B cell (primary cell): ENCODE measurements at regions not wholly inside any gene's neighbourhood (a gene's known extent, or its start where the extent isn't known, plus 50 kb on each side); places are given as distances from the start of the nearest gene placed in this dataset.

Experiments
- ATAC-seq: fragments of 200-7000 bp; cut with Tn5 transposase; one replicate; pipeline ENCODE4 v1.10.0; 2021; ENCODE audit warnings: low read depth, mild to moderate bottlenecking, moderate number of reproducible peaks, moderate library complexity
- CTCF ChIA-PET: fragments of 350-600 bp; sonication (Branson Sonifier 250); formaldehyde crosslinking; loops from one replicate; lab custom pipeline; 2021; ENCODE audit warnings: antibody characterized with exemption, inconsistent platforms; lab: Charles Lee
- POLR2A ChIA-PET: fragments of 350-600 bp; sonication (Branson Sonifier 250); formaldehyde crosslinking; loops from one replicate; lab custom pipeline; 2021; ENCODE audit warnings: antibody characterized with exemption; lab: Charles Lee
- DNase-seq: peaks from one replicate; pipeline ENCODE4 v3.0.0; 2013
- H2AFZ ChIP-seq: 2 replicates; pipeline ENCODE4 v1.6.1; 2012; ENCODE audit warnings: mild to moderate bottlenecking, low read depth, low read length; ENCODE audit not compliant: insufficient read depth, poor library complexity, severe bottlenecking
- H3K27ac ChIP-seq, 2 donors: 1 replicate in 1 of 2; 2 replicates in 1 of 2; pipeline ENCODE4 v1.5.1; 2012 to 2013; ENCODE audit warnings: low read length in 2 of 2, mild to moderate bottlenecking in 2 of 2, moderate library complexity in 1 of 2
- H3K27me3 ChIP-seq, 4 experiments: fragments of 200-600 bp in 1 of 4; sonication (generic) in 1 of 4; replicated peaks in 1 of 4; 1 replicate in 2 of 4; 2 replicates in 2 of 4; pipeline versions ENCODE4 v1.6.1 to v1.7.0; 2013 to 2016; ENCODE audit warnings: low read length in 3 of 4, mild to moderate bottlenecking in 2 of 4, mixed read lengths in 1 of 4, moderate library complexity in 1 of 4; ENCODE audit not compliant: insufficient read depth in 4 of 4, control insufficient read depth in 3 of 4; ENCODE audit errors: control extremely low read depth in 1 of 4
- H3K36me3 ChIP-seq, 2 experiments: replicated peaks in 1 of 2; 1 replicate in 1 of 2; 2 replicates in 1 of 2; pipeline versions ENCODE4 v1.6.1 to v1.7.1; 2013; ENCODE audit warnings: low read length in 1 of 2; ENCODE audit not compliant: insufficient read depth in 2 of 2, control insufficient read depth in 1 of 2; ENCODE audit errors: control extremely low read depth in 1 of 2, extremely low read depth in 1 of 2
- H3K4me1 ChIP-seq, 2 donors: fragments of 200-600 bp in 1 of 2; sonication (generic) in 1 of 2; 1 replicate in 1 of 2; 2 replicates in 1 of 2; pipeline versions ENCODE4 v1.5.1 to v1.6.1; 2013 to 2017; ENCODE audit warnings: low read length in 2 of 2; ENCODE audit not compliant: control insufficient read depth in 2 of 2, insufficient read depth in 2 of 2
- H3K4me2 ChIP-seq: replicated peaks from 2 replicates; pipeline ENCODE3; 2012; ENCODE audit warnings: mild to moderate bottlenecking, low read depth, low read length; ENCODE audit not compliant: poor library complexity, severe bottlenecking
- H3K4me3 ChIP-seq, 5 experiments: fragments of 200-600 bp in 1 of 5; sonication (generic) in 1 of 5; 1 replicate in 3 of 5; 2 replicates in 2 of 5; pipeline versions ENCODE4 v1.5.1 to v1.7.0; 2011 to 2016; ENCODE audit warnings: low read length in 4 of 5, mild to moderate bottlenecking in 4 of 5, low read depth in 2 of 5, control low read depth in 1 of 5, moderate library complexity in 1 of 5; ENCODE audit not compliant: insufficient read depth in 1 of 5; ENCODE audit errors: control extremely low read depth in 1 of 5, extremely low read depth in 1 of 5
- H3K79me2 ChIP-seq: fragments of 200-600 bp; sonication (generic); one replicate; pipeline ENCODE4 v1.6.0; 2016; ENCODE audit warnings: low read length; ENCODE audit not compliant: control insufficient read depth, insufficient read depth
- H3K9ac ChIP-seq: fragments of 200-600 bp; sonication (generic); 2 replicates; pipeline ENCODE4 v1.6.1; 2017; ENCODE audit warnings: mild to moderate bottlenecking, low read length, moderate library complexity
- H3K9me3 ChIP-seq, 3 donors: one replicate each; pipeline versions ENCODE4 v1.6.1 to v1.7.1; 2013; ENCODE audit warnings: low read length in 2 of 3; ENCODE audit not compliant: control insufficient read depth in 2 of 3, insufficient read depth in 1 of 3; ENCODE audit errors: control extremely low read depth in 1 of 3
- H4K20me1 ChIP-seq: 2 replicates; pipeline ENCODE4 v1.6.0; 2012; ENCODE audit warnings: mild to moderate bottlenecking, low read length; ENCODE audit not compliant: insufficient read depth, control insufficient read depth, poor library complexity, severe bottlenecking
- H3K27ac Mint-ChIP-seq: one replicate; pipeline ENCODE4 v1.8.0; 2021; ENCODE audit warnings: mixed read lengths
- H3K27me3 Mint-ChIP-seq: one replicate; pipeline ENCODE4 v1.8.0; 2021; ENCODE audit warnings: mixed read lengths
- H3K4me1 Mint-ChIP-seq: one replicate; pipeline ENCODE4 v1.8.0; 2021; ENCODE audit warnings: mixed read lengths
- H3K4me3 Mint-ChIP-seq: one replicate; pipeline ENCODE4 v1.8.0; 2021; ENCODE audit warnings: mixed read lengths
- H3K9me3 Mint-ChIP-seq: one replicate; pipeline ENCODE4 v1.8.0; 2022; ENCODE audit warnings: mixed read lengths; ENCODE audit not compliant: insufficient read depth
- CTCF ChIP-seq: fragments of 200-600 bp; IDR thresholded peaks from one replicate; pipeline ENCODE4 v1.8.0; 2022; ENCODE audit warnings: antibody characterized with exemption, mild to moderate bottlenecking
- EZH2 ChIP-seq: IDR thresholded peaks from 2 replicates; pipeline ENCODE4 v1.6.1; 2012; ENCODE audit warnings: borderline replicate concordance, low read depth, mild to moderate bottlenecking, moderate library complexity, low read length; ENCODE audit not compliant: insufficient read depth, poor library complexity, severe bottlenecking
- WGBS: methylation state at CpG from one replicate; pipeline ENCODE4 v1.1.5; 2013; ENCODE audit warnings: missing lambda C conversion rate; ENCODE audit not compliant: insufficient coverage; 5-methylcytosine and 5-hydroxymethylcytosine counted together
- intact Hi-C: fragments of 100-400 bp; cut with micrococcal nuclease; formaldehyde crosslinking; loops from one replicate; pipeline ENCODE4 v1.10.0; 2022

GRCh38 chr6:4705809-4706208, 70.4 kb upstream of the CDYL start:
- Mint-ChIP-seq H3K27me3 (peaks cover 3% of the 10 kb centered on the region), H3K27ac (no peak overlapping the region), H3K9me3 (no peaks in the 10 kb centered on the region), H3K4me3 (no peak overlapping the region), H3K4me1 (no peaks in the 10 kb centered on the region)
- no peak for DNase-seq
- Histone ChIP-seq H2AFZ (no peak overlapping the region), H3K4me3 (no peak overlapping the region), H3K9ac (no peak overlapping the region), H3K79me2 (no peaks in the 10 kb centered on the region), H3K4me2 (no peak overlapping the region), H3K36me3 (no peaks in the 10 kb centered on the region), H3K27me3 (no peaks in the 10 kb centered on the region), H4K20me1 (no peaks in the 10 kb centered on the region), H3K9me3 (peaks cover 0 to 8% (median 2%) of the 10 kb centered on the region in 3 donors), H3K4me1 (no peaks in the 10 kb centered on the region), H3K27ac (no peak overlapping the region)
- WGBS: 89% methylated on average over 4 of the region's 5 CpGs
- TF ChIP-seq EZH2 (no peak), CTCF (no peak)
- ChIA-PET CTCF (no interaction called here), POLR2A (no interaction called here)
- no peak for ATAC-seq
- intact Hi-C loops: no loop called here

DNA sequence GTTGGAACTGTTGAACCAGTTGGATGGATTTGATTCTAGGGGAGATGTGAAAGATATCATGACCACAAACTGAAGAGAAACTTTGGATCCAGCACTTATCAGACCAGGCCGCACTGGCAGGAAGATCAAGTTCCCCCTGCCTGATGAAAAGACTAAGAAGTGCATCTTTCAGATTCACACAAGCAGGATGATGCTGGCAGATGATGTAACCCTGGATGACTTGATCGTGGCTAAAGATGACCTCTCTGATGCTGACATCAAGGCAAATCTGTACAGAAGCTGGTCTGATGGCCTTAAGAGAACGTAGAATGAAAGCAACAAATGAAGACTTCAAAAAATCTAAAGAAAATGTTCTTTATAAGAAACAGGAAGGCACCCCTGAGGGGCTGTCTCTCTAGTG, 72.8 kb upstream of the CDYL start:
- WGBS: 90% methylated on average over 2 of the region's 3 CpGs
- no peak for ATAC-seq
- H3K4me1 Mint-ChIP-seq: no peaks in the 10 kb centered on the region

More for the DNA sequence above, 72.8 kb upstream of the CDYL start:
- no peaks in the 10 kb centered on the region for H3K36me3 ChIP-seq
- H3K9me3 ChIP-seq: peaks cover 0 to 8% (median 2%) of the 10 kb centered on the region in 3 donors
- no peak overlapping the region for H3K9ac ChIP-seq
- ChIA-PET CTCF (no interaction called here), POLR2A (no interaction called here)
- Mint-ChIP-seq H3K27me3 (peaks cover 6% of the 10 kb centered on the region), H3K4me3 (no peak overlapping the region), H3K9me3 (no peaks in the 10 kb centered on the region), H3K27ac (no peak overlapping the region)
- no peak for DNase-seq
- H3K27me3 ChIP-seq: peaks cover 0 to 3% (median 0%) of the 10 kb centered on the region in 4 experiments
- intact Hi-C loops: no loop called here
- H3K4me2 ChIP-seq: no peak overlapping the region
- H3K4me3 ChIP-seq: no peak overlapping the region
- TF ChIP-seq CTCF (no peak), EZH2 (no peak)
- no peak overlapping the region for H2AFZ ChIP-seq
- no peak overlapping the region for H3K27ac ChIP-seq
- H3K4me1 ChIP-seq: no peaks in the 10 kb centered on the region
- H3K79me2 ChIP-seq: no peaks in the 10 kb centered on the region
- H4K20me1 ChIP-seq: no peaks in the 10 kb centered on the region
